Fibroblast of villous mesenchyme (primary cell): ENCODE measurements at regions not wholly inside any gene's neighbourhood (a gene's known extent, or its start where the extent isn't known, plus 50 kb on each side); places are given as distances from the start of the nearest gene placed in this dataset.
"Not testable (repeated sequence)": the region's sequence is repeated elsewhere in the genome, so short reads cannot be mapped to it uniquely, and the experiment has no call there.

ENCODE experiments used
- DNase-seq: peaks from one replicate; pipeline ENCODE4 v3.0.0-alpha.2; 2010; ENCODE audit warnings: low read depth
- H3K4me3 ChIP-seq: 2 replicates; pipeline ENCODE4 v1.5.1; 2011; ENCODE audit warnings: low read depth, mild to moderate bottlenecking, low read length
- TF ChIP-seq, protein P1 (sequence below): IDR thresholded peaks from 2 replicates; pipeline ENCODE4 v1.5.1; 2012; ENCODE audit warnings: low read depth, mild to moderate bottlenecking, low read length; ENCODE audit not compliant: insufficient read depth

- no peak for DNase-seq
- H3K4me3 ChIP-seq = no peak overlapping the region
- TF ChIP-seq, protein P1, sequence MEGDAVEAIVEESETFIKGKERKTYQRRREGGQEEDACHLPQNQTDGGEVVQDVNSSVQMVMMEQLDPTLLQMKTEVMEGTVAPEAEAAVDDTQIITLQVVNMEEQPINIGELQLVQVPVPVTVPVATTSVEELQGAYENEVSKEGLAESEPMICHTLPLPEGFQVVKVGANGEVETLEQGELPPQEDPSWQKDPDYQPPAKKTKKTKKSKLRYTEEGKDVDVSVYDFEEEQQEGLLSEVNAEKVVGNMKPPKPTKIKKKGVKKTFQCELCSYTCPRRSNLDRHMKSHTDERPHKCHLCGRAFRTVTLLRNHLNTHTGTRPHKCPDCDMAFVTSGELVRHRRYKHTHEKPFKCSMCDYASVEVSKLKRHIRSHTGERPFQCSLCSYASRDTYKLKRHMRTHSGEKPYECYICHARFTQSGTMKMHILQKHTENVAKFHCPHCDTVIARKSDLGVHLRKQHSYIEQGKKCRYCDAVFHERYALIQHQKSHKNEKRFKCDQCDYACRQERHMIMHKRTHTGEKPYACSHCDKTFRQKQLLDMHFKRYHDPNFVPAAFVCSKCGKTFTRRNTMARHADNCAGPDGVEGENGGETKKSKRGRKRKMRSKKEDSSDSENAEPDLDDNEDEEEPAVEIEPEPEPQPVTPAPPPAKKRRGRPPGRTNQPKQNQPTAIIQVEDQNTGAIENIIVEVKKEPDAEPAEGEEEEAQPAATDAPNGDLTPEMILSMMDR = no peak
These were observed 584.8 kb downstream of the TSN start for GRCh38 chr2:122340246-122340645.

GRCh38 chr2:122341007-122341406, 585.6 kb downstream of the TSN start:
- TF ChIP-seq, protein P1 = no peak
- no peak for DNase-seq
- H3K4me3 ChIP-seq = no peak overlapping the region

DNA sequence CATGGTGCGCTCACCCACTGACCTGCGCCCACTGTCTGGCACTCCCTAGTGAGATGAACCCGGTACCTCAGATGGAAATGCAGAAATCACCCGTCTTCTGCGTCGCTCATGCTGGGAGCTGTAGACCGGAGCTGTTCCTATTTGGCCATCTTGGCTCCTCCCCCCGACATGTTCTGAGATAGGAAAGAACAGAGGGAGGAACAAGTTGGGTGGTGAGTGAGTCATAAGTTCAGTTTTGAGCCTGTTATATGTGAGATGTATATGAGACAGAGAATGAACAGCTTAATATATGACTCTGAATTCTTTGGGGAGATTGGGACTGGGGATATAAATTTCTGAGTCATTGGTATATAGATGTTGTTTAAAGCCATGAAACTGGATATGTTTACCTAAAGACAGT, 596.7 kb downstream of the TSN start:
- H3K4me3 ChIP-seq, DNase-seq: not testable (repeated sequence)

DNA sequence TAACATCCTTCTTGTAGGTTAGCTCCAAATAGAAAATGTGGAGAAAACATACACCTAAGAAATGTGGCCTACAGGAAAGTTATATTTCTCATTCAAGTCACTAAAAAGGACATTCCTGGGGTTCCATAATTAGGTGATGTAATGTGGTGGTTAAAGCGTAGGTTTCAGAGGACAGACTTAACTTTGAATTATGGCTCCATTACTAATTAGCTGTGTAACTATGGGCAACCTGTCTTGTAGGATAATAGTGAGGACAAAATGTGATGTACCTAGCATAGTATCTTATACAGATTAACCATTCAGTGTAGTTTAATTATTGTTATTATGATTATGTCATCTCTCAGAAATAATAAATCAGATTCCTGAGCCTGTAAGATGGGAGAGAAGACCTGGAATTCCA, 602.5 kb downstream of the TSN start:
- H3K4me3 ChIP-seq = no peak overlapping the region
- TF ChIP-seq, protein P1 = no peak
- DNase-seq = no peak

DNA sequence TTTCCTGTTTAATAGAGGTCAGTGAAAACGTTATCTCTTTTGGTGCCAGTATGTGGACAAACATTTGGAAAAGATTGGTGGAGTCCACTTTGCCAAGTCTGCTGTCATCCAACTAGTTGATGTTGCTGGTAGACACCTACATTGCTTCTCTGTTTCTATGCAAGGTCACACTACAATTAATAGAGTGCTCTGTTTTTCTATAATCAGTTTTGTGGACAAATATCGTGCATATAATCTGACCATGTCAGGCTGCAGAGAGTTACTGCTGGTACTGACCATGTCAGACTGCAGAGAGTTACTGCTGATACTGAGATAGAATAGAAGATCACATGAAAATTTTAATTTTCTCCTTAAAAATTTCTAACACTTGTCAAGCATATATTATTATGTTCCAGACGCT, 603.3 kb downstream of the TSN start:
- no peak overlapping the region for H3K4me3 ChIP-seq
- no peak for DNase-seq
- TF ChIP-seq, protein P1 = no peak

- no peak for DNase-seq
- TF ChIP-seq, protein P1 = no peak
- H3K4me3 ChIP-seq = no peak overlapping the region
These were observed 608.4 kb downstream of the TSN start for GRCh38 chr2:122363885-122364284.

DNA sequence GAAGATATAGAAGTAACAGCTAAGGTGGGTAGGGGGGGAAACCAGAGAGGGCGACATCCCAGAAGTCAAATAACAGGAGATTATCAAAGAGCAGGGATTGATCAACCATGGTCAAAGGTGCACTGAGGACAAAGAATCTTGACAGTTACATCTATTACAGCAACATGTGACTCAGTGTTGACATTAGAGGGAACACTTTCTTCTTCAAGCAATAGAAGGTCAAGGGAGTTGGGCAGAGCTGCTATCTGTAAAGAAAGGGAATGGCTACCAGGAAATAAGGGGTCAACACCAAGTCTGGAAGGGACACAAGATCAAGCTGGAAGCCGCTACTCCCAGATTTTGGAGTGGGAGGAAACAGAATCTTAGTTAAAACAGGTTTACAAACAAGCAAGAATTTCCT, 611.0 kb downstream of the TSN start:
- TF ChIP-seq, protein P1 = no peak
- H3K4me3 ChIP-seq = no peak overlapping the region
- no peak for DNase-seq
